ENCODE measurements at regions not wholly inside any gene's neighbourhood (a gene's known extent, or its start where the extent isn't known, plus 50 kb on each side); places are given as distances from the start of the nearest gene placed in this dataset.
"Not testable (repeated sequence)": the region's sequence is repeated elsewhere in the genome, so short reads cannot be mapped to it uniquely, and the experiment has no call there.

DNA sequence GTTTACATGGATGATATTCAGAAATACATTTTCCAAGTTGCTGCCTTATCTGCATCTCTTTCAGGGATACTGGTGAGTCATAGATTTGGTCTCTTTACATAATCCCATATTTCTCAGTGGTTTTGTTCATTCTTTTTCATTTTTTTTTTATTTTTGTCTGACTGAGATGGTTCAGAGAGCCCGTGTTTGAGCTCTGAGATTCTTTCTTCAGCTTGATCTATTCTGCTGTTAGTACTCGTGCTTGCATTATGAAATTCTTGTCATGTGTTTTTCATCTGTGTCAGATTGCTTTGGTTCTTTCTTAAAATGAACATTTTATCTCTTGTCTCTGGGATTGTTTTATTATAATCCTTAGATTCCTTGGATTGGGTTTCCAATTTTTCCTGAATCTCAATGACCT, 317.3 kb downstream of the DOK5 start:
- DNase-seq (ENCODE audit: extremely low spot score), result no peak
- 53% methylated on average over 2 of the region's 2 CpGs for WGBS

DNA sequence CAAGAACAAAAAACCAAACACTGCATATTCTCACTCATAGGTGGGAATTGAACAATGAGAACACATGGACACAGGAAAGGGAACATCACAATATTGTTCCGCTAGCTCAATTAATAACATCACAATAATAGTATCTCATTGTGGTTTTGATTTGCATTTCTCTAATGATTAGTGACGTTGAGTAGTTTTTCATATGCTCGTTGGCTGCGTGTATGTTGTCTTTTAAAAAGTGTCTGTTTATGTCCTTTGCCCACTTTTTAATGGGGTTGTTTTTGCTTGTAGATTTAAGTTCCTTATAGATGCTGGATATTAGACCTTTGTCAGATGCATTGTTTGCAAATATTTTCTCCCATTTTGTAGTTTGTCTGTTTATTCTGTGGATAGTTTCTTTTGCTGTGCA, 312.9 kb downstream of the DOK5 start:
- not testable (repeated sequence) for H3K4me1 ChIP-seq (ENCODE audit: insufficient read depth); H3K36me3 ChIP-seq (ENCODE audit: insufficient read depth); H3K4me3 ChIP-seq (ENCODE audit: low read depth, low read length); H3K27ac ChIP-seq (ENCODE audit: low read depth); DNase-seq (ENCODE audit: extremely low spot score)
- WGBS, result 98% methylated on average over 4 of the region's 4 CpGs

More for the DNA sequence above, 317.3 kb downstream of the DOK5 start:
- H3K4me1 ChIP-seq (ENCODE audit: insufficient read depth), result no peaks in the 10 kb centered on the region
- H3K36me3 ChIP-seq (ENCODE audit: insufficient read depth), result no peaks in the 10 kb centered on the region
- H3K27ac ChIP-seq (ENCODE audit: low read depth), result no peak overlapping the region
- H3K4me3 ChIP-seq (ENCODE audit: low read depth, low read length), result no peak overlapping the region

GRCh38 chr20:54782758-54783157, 307.4 kb downstream of the DOK5 start:
- H3K27ac ChIP-seq (ENCODE audit: low read depth); H3K36me3 ChIP-seq (ENCODE audit: insufficient read depth); H3K4me1 ChIP-seq (ENCODE audit: insufficient read depth); H3K4me3 ChIP-seq (ENCODE audit: low read depth, low read length); DNase-seq (ENCODE audit: extremely low spot score): not testable (repeated sequence)
- WGBS, result 87% methylated on average over 9 of the region's 9 CpGs

- no peak for DNase-seq (ENCODE audit: extremely low spot score)
- no peak overlapping the region for H3K27ac ChIP-seq (ENCODE audit: low read depth)
- 81% methylated on average over 5 of the region's 5 CpGs for WGBS
- no peaks in the 10 kb centered on the region for H3K4me1 ChIP-seq (ENCODE audit: insufficient read depth)
- no peak overlapping the region for H3K4me3 ChIP-seq (ENCODE audit: low read depth, low read length)
- no peaks in the 10 kb centered on the region for H3K36me3 ChIP-seq (ENCODE audit: insufficient read depth)
Measured at GRCh38 chr20:54774426-54774825, 299.0 kb downstream of the DOK5 start.

- WGBS, result 94% methylated on average over 8 of the region's 8 CpGs
- Histone ChIP-seq H3K36me3 (ENCODE audit: insufficient read depth) (no peaks in the 10 kb centered on the region), H3K27ac (ENCODE audit: low read depth) (no peak overlapping the region), H3K4me1 (ENCODE audit: insufficient read depth) (no peaks in the 10 kb centered on the region), H3K4me3 (ENCODE audit: low read depth, low read length) (no peak overlapping the region)
- no peak for DNase-seq (ENCODE audit: extremely low spot score)
Measured at GRCh38 chr20:54773643-54774000, 298.2 kb downstream of the DOK5 start.

DNA sequence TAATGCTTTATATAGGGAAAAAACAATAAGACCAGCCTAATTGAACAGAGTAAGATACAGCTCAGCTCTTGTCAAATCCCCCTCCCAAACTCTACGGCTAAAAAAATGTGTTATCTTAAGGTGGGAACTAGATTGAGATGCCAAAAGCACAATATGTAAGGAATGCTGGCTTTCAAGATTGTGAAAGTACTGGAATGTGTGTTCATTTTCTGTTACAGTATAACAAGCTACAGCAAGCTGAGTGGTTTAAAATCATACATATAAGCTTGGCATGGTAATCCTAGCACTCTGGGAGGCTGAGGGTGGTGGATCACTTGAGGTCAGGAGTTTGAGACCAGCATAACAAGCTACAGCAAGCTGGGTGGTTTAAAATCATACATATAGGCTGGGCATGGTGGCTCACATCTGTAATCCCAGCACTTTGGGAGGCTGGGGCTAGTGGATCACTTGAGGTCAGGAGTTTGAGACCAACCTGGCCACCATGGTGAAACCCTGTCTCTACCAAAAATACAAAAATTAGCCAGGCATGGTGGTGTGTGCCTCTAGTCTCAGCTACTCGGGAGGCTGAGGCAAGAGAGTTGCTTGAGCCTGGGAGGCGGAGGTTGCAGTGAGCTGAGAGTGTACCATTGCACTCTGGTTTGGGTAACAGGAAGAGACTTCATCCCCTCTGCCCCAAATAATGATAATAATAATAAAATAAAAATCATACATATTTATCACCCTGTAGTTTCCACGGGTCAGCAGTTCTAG, 297.7 kb downstream of the DOK5 start:
- Histone ChIP-seq H3K36me3 (ENCODE audit: insufficient read depth) (no peaks in the 10 kb centered on the region), H3K4me3 (ENCODE audit: low read depth, low read length) (no peak overlapping the region), H3K4me1 (ENCODE audit: insufficient read depth) (no peaks in the 10 kb centered on the region), H3K27ac (ENCODE audit: low read depth) (no peak overlapping the region)
- WGBS, result 77% methylated on average over 4 of the region's 4 CpGs
- DNase-seq (ENCODE audit: extremely low spot score), result no peak

DNA sequence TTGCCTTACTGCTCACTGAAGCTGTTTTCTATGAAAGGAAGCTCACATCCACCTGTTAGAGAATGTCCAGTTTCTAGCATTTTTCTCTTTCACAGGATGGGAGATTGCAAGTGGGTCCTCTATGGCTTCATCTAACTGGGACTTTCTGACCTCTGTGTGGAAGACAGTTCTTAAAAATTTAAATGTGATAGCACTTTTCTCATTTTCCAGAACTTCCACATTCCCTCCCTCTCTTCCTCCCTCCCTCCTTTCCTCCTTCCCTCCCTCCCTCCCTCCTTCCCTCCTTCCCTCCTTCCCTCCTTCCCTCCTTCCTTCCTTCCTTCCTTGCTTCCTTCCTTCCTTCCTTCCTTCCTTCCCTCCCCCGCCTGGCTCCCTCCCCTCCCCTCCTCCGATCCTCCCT, 291.1 kb downstream of the DOK5 start:
- H3K4me3 ChIP-seq (ENCODE audit: low read depth, low read length), result no peak overlapping the region
- no peak for DNase-seq (ENCODE audit: extremely low spot score)
- H3K4me1 ChIP-seq (ENCODE audit: insufficient read depth), result no peaks in the 10 kb centered on the region
- no peaks in the 10 kb centered on the region for H3K36me3 ChIP-seq (ENCODE audit: insufficient read depth)
- H3K27ac ChIP-seq (ENCODE audit: low read depth), result no peak overlapping the region
- WGBS, result 57% methylated on average over 2 of the region's 2 CpGs

- no peak for DNase-seq (ENCODE audit: extremely low spot score)
- Histone ChIP-seq H3K27ac (ENCODE audit: low read depth) (no peak overlapping the region), H3K4me1 (ENCODE audit: insufficient read depth) (no peaks in the 10 kb centered on the region), H3K4me3 (ENCODE audit: low read depth, low read length) (no peak overlapping the region), H3K36me3 (ENCODE audit: insufficient read depth) (no peaks in the 10 kb centered on the region)
- WGBS, result 93% methylated on average over 1 of the region's 1 CpG
Measured at GRCh38 chr20:54763366-54763765, 288.0 kb downstream of the DOK5 start.

DNA sequence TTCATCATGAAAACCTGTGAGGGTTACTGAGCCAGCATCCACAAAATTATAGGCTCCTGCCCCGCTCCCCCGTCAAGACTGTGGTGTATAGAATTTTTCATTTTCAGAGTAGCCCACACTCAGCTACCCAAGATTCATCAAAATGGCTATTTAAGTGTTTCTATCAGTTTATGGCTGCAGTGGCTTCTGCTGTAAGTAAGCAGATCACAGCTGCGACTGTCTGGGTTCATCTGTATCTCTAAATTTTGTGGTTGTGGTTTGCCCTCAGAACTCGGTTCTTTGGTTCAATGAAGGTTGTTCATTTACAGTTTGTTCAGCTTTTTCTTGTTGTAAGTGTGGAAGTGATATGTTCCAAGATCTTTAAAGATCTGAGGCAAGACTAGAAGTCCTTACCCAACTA, 284.2 kb downstream of the DOK5 start:
- Histone ChIP-seq H3K4me1 (ENCODE audit: insufficient read depth) (no peaks in the 10 kb centered on the region), H3K27ac (ENCODE audit: low read depth) (no peak overlapping the region), H3K36me3 (ENCODE audit: insufficient read depth) (no peaks in the 10 kb centered on the region), H3K4me3 (ENCODE audit: low read depth, low read length) (no peak overlapping the region)
- 92% methylated on average over 4 of the region's 4 CpGs for WGBS
- DNase-seq (ENCODE audit: extremely low spot score), result no peak

- WGBS, result 90% methylated on average over 2 of the region's 2 CpGs
- H3K4me1 ChIP-seq (ENCODE audit: insufficient read depth), result no peaks in the 10 kb centered on the region
- no peak for DNase-seq (ENCODE audit: extremely low spot score)
- H3K27ac ChIP-seq (ENCODE audit: low read depth), result no peak overlapping the region
- H3K36me3 ChIP-seq (ENCODE audit: insufficient read depth), result no peaks in the 10 kb centered on the region
- no peak overlapping the region for H3K4me3 ChIP-seq (ENCODE audit: low read depth, low read length)
Measured at GRCh38 chr20:54746796-54747195, 271.4 kb downstream of the DOK5 start.

GRCh38 chr20:54745780-54746179, 270.4 kb downstream of the DOK5 start:
- 91% methylated on average over 5 of the region's 5 CpGs for WGBS
- Histone ChIP-seq H3K36me3 (ENCODE audit: insufficient read depth) (no peaks in the 10 kb centered on the region), H3K4me3 (ENCODE audit: low read depth, low read length) (no peak overlapping the region), H3K27ac (ENCODE audit: low read depth) (no peak overlapping the region), H3K4me1 (ENCODE audit: insufficient read depth) (no peaks in the 10 kb centered on the region)
- no peak for DNase-seq (ENCODE audit: extremely low spot score)

DNA sequence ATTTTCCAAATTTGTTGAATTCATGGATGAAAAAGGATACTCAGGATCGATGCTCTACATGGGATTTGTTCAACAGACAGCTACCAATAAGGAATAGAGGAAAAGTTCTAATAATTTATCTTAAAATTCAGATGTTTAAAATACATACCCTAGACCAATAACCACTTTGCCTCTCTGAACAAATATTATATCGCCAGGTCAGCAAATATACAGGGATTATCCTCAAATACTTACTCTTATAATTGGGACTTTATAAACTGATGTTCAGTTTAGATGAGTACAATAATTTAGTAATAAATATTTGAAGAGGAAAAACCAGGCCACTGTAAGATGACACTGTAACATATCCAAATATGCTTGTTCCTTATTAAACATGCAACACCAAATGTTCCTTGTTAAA, 268.7 kb downstream of the DOK5 start:
- no peaks in the 10 kb centered on the region for H3K4me1 ChIP-seq (ENCODE audit: insufficient read depth)
- no peaks in the 10 kb centered on the region for H3K36me3 ChIP-seq (ENCODE audit: insufficient read depth)
- no peak for DNase-seq (ENCODE audit: extremely low spot score)
- no peak overlapping the region for H3K4me3 ChIP-seq (ENCODE audit: low read depth, low read length)
- no peak overlapping the region for H3K27ac ChIP-seq (ENCODE audit: low read depth)
- 95% methylated on average over 2 of the region's 2 CpGs for WGBS

DNA sequence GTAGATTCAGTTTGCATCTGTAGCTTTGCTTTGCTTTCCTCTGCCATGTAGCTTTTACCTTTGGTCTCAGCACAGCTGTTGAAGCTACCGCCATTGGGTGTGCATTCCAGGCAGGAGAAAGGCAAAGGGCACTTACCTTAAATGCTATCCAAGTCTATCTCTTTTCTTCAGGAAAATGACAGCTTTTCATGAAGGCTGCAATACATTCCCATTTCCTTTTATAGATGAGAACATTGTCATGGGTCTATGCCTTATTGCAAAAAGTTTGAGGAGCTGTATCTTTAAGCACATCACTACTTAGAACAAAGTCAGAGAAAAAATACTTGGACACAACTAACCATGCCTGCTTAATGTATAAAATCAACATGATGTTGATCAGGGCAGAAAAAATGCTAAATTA, 266.8 kb downstream of the DOK5 start:
- no peaks in the 10 kb centered on the region for H3K4me1 ChIP-seq (ENCODE audit: insufficient read depth)
- 97% methylated on average over 1 of the region's 1 CpG for WGBS
- DNase-seq (ENCODE audit: extremely low spot score), result no peak
- H3K36me3 ChIP-seq (ENCODE audit: insufficient read depth), result no peaks in the 10 kb centered on the region
- no peak overlapping the region for H3K27ac ChIP-seq (ENCODE audit: low read depth)
- no peak overlapping the region for H3K4me3 ChIP-seq (ENCODE audit: low read depth, low read length)

- H3K4me1 ChIP-seq (ENCODE audit: insufficient read depth), result no peaks in the 10 kb centered on the region
- H3K27ac ChIP-seq (ENCODE audit: low read depth), result no peak overlapping the region
- WGBS, result 94% methylated on average over 4 of the region's 4 CpGs
- H3K4me3 ChIP-seq (ENCODE audit: low read depth, low read length), result no peak overlapping the region
- DNase-seq (ENCODE audit: extremely low spot score), result no peak
- no peaks in the 10 kb centered on the region for H3K36me3 ChIP-seq (ENCODE audit: insufficient read depth)
Measured at GRCh38 chr20:54736421-54736820, 261.0 kb downstream of the DOK5 start.

GRCh38 chr20:54733687-54734086, 258.3 kb downstream of the DOK5 start:
- H3K4me3 ChIP-seq (ENCODE audit: low read depth, low read length), result no peak overlapping the region
- DNase-seq (ENCODE audit: extremely low spot score), result no peak

More at GRCh38 chr20:54733687-54734086, 258.3 kb downstream of the DOK5 start:
- H3K27ac ChIP-seq (ENCODE audit: low read depth), result no peak overlapping the region
- H3K4me1 ChIP-seq (ENCODE audit: insufficient read depth), result no peaks in the 10 kb centered on the region
- no peaks in the 10 kb centered on the region for H3K36me3 ChIP-seq (ENCODE audit: insufficient read depth)
